ENCODE measurements at regions not wholly inside any gene's neighbourhood (a gene's known extent, or its start where the extent isn't known, plus 50 kb on each side); places are given as distances from the start of the nearest gene placed in this dataset.

DNA sequence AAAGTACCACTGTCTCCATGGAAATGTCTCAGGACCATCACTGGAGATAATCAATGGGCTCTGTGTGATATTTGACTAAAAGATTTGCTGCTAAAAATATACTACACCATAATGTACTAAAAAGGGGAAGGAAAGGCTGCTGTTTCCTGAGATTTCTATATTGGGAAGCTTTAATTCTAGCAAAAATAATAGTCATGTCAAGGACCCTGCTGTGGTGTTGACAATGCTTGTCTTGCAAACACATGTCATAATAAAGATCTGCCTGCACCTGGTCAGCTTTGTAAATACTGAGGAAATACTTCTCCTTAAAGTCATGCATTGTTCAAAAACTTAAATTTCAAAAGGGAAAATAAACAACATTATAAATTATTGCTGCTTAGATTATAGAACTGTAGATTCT, 417.9 kb downstream of the GPM6A start:
- Histone ChIP-seq H3K4me3 (ENCODE audit: low read depth, low read length) (no peak overlapping the region), H3K36me3 (ENCODE audit: control insufficient read depth in 2 of 2, insufficient read depth in 1 of 2, low read length in 2 of 2) (no peaks in the 10 kb centered on the region), H3K27ac (ENCODE audit: extremely low read depth, low read depth, low read length) (no peak overlapping the region), H3K4me1 (ENCODE audit: control insufficient read depth, insufficient read depth, low read length) (no peaks in the 10 kb centered on the region), H3K9me3 (ENCODE audit: control insufficient read depth, insufficient read depth, low read depth, low read length) (no peaks in the 10 kb centered on the region)
- POLR2A ChIA-PET = no interaction called here
- CTCF ChIA-PET = no interaction called here
- TF ChIP-seq ZNF514 (tag by site-specific recombination; IDR thresholded peaks at IDR 0.05) = no peak
- no peak for TF ChIP-seq PRDM1 (tag by site-specific recombination; IDR thresholded peaks at IDR 0.05)
- no peak for TF ChIP-seq ZXDB (tag by site-specific recombination; IDR thresholded peaks at IDR 0.05)
- no peak for TF ChIP-seq ZBTB48 (tag by site-specific recombination; IDR thresholded peaks at IDR 0.05)
- TF ChIP-seq, protein P1, sequence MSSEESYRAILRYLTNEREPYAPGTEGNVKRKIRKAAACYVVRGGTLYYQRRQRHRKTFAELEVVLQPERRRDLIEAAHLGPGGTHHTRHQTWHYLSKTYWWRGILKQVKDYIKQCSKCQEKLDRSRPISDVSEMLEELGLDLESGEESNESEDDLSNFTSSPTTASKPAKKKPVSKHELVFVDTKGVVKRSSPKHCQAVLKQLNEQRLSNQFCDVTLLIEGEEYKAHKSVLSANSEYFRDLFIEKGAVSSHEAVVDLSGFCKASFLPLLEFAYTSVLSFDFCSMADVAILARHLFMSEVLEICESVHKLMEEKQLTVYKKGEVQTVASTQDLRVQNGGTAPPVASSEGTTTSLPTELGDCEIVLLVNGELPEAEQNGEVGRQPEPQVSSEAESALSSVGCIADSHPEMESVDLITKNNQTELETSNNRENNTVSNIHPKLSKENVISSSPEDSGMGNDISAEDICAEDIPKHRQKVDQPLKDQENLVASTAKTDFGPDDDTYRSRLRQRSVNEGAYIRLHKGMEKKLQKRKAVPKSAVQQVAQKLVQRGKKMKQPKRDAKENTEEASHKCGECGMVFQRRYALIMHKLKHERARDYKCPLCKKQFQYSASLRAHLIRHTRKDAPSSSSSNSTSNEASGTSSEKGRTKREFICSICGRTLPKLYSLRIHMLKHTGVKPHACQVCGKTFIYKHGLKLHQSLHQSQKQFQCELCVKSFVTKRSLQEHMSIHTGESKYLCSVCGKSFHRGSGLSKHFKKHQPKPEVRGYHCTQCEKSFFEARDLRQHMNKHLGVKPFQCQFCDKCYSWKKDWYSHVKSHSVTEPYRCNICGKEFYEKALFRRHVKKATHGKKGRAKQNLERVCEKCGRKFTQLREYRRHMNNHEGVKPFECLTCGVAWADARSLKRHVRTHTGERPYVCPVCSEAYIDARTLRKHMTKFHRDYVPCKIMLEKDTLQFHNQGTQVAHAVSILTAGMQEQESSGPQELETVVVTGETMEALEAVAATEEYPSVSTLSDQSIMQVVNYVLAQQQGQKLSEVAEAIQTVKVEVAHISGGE (tag by site-specific recombination; conservative IDR thresholded peaks at IDR 0.05; ENCODE audit: low read depth) = no peak
- TF ChIP-seq ZNF24 (tag by site-specific recombination; IDR thresholded peaks at IDR 0.05) = no peak
- no peak for TF ChIP-seq ZNF404 (tag by site-specific recombination; IDR thresholded peaks at IDR 0.05)
- TF ChIP-seq ZNF157 (tag by site-specific recombination; IDR thresholded peaks at IDR 0.05) = no peak
- no peak for TF ChIP-seq ZNF146 (tag by site-specific recombination; IDR thresholded peaks at IDR 0.05)
- TF ChIP-seq ZFHX2 (tag by site-specific recombination; conservative IDR thresholded peaks at IDR 0.05) = no peak

DNA sequence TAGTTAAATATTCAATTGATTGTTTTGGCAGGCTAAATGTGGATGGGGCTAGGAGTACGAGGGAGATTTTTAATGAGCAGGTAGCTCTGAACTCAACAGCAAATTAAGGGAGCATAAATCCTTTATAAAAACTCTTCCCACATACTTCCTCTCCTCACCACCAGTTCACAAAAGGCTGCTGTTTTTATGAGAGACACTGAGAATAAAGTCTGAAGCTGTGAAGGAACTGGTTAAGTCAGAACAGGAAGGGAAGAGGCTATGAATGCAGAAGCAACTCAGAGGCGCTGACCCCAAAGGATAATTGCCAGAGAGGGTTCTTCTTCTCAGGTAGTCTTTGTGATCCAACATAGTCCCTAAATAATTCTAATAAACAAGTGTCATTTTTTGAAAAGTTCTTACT, 406.1 kb downstream of the GPM6A start:
- POLR2A ChIA-PET = no interaction called here
- Histone ChIP-seq H3K4me1 (ENCODE audit: control insufficient read depth, insufficient read depth, low read length) (no peaks in the 10 kb centered on the region), H3K9me3 (ENCODE audit: control insufficient read depth, insufficient read depth, low read depth, low read length) (no peaks in the 10 kb centered on the region), H3K36me3 (ENCODE audit: control insufficient read depth in 2 of 2, insufficient read depth in 1 of 2, low read length in 2 of 2) (no peaks in the 10 kb centered on the region), H3K27ac (ENCODE audit: extremely low read depth, low read depth, low read length) (no peak overlapping the region), H3K4me3 (ENCODE audit: low read depth, low read length) (no peak overlapping the region)
- CTCF ChIA-PET = no interaction called here
- TF ChIP-seq, protein P2, sequence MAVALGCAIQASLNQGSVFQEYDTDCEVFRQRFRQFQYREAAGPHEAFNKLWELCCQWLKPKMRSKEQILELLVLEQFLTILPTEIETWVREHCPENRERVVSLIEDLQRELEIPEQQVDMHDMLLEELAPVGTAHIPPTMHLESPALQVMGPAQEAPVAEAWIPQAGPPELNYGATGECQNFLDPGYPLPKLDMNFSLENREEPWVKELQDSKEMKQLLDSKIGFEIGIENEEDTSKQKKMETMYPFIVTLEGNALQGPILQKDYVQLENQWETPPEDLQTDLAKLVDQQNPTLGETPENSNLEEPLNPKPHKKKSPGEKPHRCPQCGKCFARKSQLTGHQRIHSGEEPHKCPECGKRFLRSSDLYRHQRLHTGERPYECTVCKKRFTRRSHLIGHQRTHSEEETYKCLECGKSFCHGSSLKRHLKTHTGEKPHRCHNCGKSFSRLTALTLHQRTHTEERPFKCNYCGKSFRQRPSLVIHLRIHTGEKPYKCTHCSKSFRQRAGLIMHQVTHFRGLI (tag by site-specific recombination; IDR thresholded peaks at IDR 0.05) = no peak
- TF ChIP-seq ZNF660 (tag by site-specific recombination; IDR thresholded peaks at IDR 0.05) = no peak
- TF ChIP-seq ZNF529 (tag by site-specific recombination; IDR thresholded peaks at IDR 0.05; ENCODE audit: insufficient replicate concordance) = no peak
- TF ChIP-seq, protein P3, sequence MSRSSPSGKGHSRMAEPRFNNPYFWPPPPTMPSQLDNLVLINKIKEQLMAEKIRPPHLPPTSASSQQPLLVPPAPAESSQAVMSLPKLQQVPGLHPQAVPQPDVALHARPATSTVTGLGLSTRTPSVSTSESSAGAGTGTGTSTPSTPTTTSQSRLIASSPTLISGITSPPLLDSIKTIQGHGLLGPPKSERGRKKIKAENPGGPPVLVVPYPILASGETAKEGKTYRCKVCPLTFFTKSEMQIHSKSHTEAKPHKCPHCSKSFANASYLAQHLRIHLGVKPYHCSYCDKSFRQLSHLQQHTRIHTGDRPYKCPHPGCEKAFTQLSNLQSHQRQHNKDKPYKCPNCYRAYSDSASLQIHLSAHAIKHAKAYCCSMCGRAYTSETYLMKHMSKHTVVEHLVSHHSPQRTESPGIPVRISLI (tag by site-specific recombination; IDR thresholded peaks at IDR 0.05) = no peak
- no peak for TF ChIP-seq MYNN (tag by site-specific recombination; IDR thresholded peaks at IDR 0.05; ENCODE audit: borderline replicate concordance)
- TF ChIP-seq, protein P4, sequence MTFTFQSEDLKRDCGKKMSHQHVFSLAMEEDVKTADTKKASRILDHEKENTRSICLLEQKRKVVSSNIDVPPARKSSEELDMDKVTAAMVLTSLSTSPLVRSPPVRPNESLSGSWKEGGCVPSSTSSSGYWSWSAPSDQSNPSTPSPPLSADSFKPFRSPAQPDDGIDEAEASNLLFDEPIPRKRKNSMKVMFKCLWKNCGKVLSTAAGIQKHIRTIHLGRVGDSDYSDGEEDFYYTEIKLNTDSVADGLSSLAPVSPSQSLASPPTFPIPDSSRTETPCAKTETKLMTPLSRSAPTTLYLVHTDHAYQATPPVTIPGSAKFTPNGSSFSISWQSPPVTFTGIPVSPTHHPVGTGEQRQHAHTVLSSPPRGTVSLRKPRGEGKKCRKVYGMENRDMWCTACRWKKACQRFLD (tag by site-specific recombination; IDR thresholded peaks at IDR 0.05) = no peak
- TF ChIP-seq ZNF202 (tag by site-specific recombination; IDR thresholded peaks at IDR 0.05; ENCODE audit: borderline replicate concordance) = no peak
- TF ChIP-seq FEZF1 (tag by site-specific recombination; IDR thresholded peaks at IDR 0.05) = no peak
- TF ChIP-seq, protein P5, sequence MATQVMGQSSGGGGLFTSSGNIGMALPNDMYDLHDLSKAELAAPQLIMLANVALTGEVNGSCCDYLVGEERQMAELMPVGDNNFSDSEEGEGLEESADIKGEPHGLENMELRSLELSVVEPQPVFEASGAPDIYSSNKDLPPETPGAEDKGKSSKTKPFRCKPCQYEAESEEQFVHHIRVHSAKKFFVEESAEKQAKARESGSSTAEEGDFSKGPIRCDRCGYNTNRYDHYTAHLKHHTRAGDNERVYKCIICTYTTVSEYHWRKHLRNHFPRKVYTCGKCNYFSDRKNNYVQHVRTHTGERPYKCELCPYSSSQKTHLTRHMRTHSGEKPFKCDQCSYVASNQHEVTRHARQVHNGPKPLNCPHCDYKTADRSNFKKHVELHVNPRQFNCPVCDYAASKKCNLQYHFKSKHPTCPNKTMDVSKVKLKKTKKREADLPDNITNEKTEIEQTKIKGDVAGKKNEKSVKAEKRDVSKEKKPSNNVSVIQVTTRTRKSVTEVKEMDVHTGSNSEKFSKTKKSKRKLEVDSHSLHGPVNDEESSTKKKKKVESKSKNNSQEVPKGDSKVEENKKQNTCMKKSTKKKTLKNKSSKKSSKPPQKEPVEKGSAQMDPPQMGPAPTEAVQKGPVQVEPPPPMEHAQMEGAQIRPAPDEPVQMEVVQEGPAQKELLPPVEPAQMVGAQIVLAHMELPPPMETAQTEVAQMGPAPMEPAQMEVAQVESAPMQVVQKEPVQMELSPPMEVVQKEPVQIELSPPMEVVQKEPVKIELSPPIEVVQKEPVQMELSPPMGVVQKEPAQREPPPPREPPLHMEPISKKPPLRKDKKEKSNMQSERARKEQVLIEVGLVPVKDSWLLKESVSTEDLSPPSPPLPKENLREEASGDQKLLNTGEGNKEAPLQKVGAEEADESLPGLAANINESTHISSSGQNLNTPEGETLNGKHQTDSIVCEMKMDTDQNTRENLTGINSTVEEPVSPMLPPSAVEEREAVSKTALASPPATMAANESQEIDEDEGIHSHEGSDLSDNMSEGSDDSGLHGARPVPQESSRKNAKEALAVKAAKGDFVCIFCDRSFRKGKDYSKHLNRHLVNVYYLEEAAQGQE (tag by site-specific recombination; IDR thresholded peaks at IDR 0.05) = no peak
- no peak for TF ChIP-seq BCL11B (tag by site-specific recombination; IDR thresholded peaks at IDR 0.05; ENCODE audit: low read depth)
- TF ChIP-seq ZNF747 (tag by site-specific recombination; IDR thresholded peaks at IDR 0.05) = no peak
- no peak for TF ChIP-seq ZNF114 (tag by site-specific recombination; IDR thresholded peaks at IDR 0.05)
- no peak for TF ChIP-seq HOXD13 (CRISPR knock-in tag; IDR thresholded peaks at IDR 0.05; ENCODE audit: borderline replicate concordance)
- no peak for TF ChIP-seq ZNF48 (tag by site-specific recombination; IDR thresholded peaks at IDR 0.05)

Measured in HEK293 (cell line).